ENCODE measurements at regions not wholly inside any gene's neighbourhood (a gene's known extent, or its start where the extent isn't known, plus 50 kb on each side); places are given as distances from the start of the nearest gene placed in this dataset.

DNA sequence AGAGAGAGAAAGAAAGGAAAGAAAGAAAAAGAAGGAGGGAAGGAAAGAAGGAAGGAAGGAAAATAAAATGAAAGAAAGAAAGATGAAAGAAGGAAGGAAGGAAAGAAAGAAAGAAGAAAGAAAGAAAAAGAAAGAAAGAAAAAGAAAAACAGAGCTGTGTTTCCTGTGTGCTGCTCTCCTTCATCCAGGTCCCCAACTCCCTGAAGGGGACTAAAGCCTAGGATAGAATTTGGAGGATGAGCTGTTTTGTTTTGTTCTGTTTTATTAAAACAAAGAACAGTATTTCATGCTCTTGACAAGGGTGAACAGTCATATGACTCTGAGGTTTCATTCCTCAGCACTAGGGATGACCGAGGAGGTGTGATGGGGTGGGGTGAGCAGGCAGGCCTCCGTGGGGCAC lies 164.8 kb upstream of the NDN start:
- no peak overlapping the region for H3K4me3 ChIP-seq (ENCODE audit: low read length)
- no peaks in the 10 kb centered on the region for H3K79me2 ChIP-seq (replicated peaks; ENCODE audit: insufficient read depth, low read length)
- no peak overlapping the region for H3K9ac ChIP-seq (ENCODE audit: low read length)
- no peaks in the 10 kb centered on the region for H4K20me1 ChIP-seq (ENCODE audit: insufficient read depth)
- no peak overlapping the region for H3K4me2 ChIP-seq (ENCODE audit: low read length)
- H3K9me3 ChIP-seq (ENCODE audit: low read length): no peaks in the 10 kb centered on the region
- H3K9me2 ChIP-seq (ENCODE audit: insufficient read depth, low read length): no peaks in the 10 kb centered on the region
- H3K27ac ChIP-seq (ENCODE audit: low read length): no peak overlapping the region
- no peak overlapping the region for H2AFZ ChIP-seq (ENCODE audit: low read depth, low read length)
- no peaks in the 10 kb centered on the region for H3F3A ChIP-seq (ENCODE audit: insufficient read depth, low read length, poor library complexity, severe bottlenecking)
- no peaks in the 10 kb centered on the region for H3K36me3 ChIP-seq (ENCODE audit: insufficient read depth, low read length)
- no peaks in the 10 kb centered on the region for H3K27me3 ChIP-seq (ENCODE audit: insufficient read depth, low read depth, low read length)
- TF ChIP-seq, protein P1, sequence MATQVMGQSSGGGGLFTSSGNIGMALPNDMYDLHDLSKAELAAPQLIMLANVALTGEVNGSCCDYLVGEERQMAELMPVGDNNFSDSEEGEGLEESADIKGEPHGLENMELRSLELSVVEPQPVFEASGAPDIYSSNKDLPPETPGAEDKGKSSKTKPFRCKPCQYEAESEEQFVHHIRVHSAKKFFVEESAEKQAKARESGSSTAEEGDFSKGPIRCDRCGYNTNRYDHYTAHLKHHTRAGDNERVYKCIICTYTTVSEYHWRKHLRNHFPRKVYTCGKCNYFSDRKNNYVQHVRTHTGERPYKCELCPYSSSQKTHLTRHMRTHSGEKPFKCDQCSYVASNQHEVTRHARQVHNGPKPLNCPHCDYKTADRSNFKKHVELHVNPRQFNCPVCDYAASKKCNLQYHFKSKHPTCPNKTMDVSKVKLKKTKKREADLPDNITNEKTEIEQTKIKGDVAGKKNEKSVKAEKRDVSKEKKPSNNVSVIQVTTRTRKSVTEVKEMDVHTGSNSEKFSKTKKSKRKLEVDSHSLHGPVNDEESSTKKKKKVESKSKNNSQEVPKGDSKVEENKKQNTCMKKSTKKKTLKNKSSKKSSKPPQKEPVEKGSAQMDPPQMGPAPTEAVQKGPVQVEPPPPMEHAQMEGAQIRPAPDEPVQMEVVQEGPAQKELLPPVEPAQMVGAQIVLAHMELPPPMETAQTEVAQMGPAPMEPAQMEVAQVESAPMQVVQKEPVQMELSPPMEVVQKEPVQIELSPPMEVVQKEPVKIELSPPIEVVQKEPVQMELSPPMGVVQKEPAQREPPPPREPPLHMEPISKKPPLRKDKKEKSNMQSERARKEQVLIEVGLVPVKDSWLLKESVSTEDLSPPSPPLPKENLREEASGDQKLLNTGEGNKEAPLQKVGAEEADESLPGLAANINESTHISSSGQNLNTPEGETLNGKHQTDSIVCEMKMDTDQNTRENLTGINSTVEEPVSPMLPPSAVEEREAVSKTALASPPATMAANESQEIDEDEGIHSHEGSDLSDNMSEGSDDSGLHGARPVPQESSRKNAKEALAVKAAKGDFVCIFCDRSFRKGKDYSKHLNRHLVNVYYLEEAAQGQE (IDR thresholded peaks at IDR 0.05; ENCODE audit: borderline replicate concordance): no peak

DNA sequence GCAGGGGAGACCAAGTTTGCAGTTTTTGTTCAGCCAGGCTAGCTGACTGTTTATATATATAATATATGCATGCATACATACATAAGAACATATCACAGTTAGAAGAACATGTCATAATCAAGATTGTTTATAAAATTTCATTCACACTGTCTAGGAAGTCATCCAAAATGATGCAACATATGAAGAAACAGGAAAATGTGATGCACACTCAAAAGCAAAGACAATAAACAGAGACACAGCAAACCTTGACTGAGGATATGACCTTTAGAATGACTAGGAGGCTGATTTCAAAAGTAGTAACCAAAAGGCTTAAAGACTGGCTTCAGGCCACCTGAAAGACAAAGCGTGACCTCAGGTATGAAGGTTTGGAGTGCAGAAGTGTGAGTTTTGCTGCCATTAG lies 166.2 kb upstream of the NDN start:
- TF ChIP-seq POLR2AphosphoS5 (IDR thresholded peaks at IDR 0.05) (no peak), RAD21 (conservative IDR thresholded peaks at IDR 0.05) (no peak), EZH2 (IDR thresholded peaks at IDR 0.05; ENCODE audit: borderline replicate concordance, insufficient read depth, low read length, poor library complexity, severe bottlenecking) (no peak), EP300 (conservative IDR thresholded peaks at IDR 0.05; ENCODE audit: poor library complexity, severe bottlenecking) (no peak)
- TF ChIP-seq, protein P2, sequence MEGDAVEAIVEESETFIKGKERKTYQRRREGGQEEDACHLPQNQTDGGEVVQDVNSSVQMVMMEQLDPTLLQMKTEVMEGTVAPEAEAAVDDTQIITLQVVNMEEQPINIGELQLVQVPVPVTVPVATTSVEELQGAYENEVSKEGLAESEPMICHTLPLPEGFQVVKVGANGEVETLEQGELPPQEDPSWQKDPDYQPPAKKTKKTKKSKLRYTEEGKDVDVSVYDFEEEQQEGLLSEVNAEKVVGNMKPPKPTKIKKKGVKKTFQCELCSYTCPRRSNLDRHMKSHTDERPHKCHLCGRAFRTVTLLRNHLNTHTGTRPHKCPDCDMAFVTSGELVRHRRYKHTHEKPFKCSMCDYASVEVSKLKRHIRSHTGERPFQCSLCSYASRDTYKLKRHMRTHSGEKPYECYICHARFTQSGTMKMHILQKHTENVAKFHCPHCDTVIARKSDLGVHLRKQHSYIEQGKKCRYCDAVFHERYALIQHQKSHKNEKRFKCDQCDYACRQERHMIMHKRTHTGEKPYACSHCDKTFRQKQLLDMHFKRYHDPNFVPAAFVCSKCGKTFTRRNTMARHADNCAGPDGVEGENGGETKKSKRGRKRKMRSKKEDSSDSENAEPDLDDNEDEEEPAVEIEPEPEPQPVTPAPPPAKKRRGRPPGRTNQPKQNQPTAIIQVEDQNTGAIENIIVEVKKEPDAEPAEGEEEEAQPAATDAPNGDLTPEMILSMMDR (IDR thresholded peaks at IDR 0.05; ENCODE audit: poor library complexity, severe bottlenecking): no peak
- no peak overlapping the region for H3K9ac ChIP-seq (ENCODE audit: low read length)
- no peaks in the 10 kb centered on the region for H3K79me2 ChIP-seq (replicated peaks; ENCODE audit: insufficient read depth, low read length)
- no peak overlapping the region for H3K4me3 ChIP-seq (ENCODE audit: low read length)
- no peaks in the 10 kb centered on the region for H3F3A ChIP-seq (ENCODE audit: insufficient read depth, low read length, poor library complexity, severe bottlenecking)
- H3K9me2 ChIP-seq (ENCODE audit: insufficient read depth, low read length): no peaks in the 10 kb centered on the region
- no peak overlapping the region for H3K4me2 ChIP-seq (ENCODE audit: low read length)
- H2AFZ ChIP-seq (ENCODE audit: low read depth, low read length): no peak overlapping the region
- no peaks in the 10 kb centered on the region for H3K27me3 ChIP-seq (ENCODE audit: insufficient read depth, low read depth, low read length)
- no peaks in the 10 kb centered on the region for H4K20me1 ChIP-seq (ENCODE audit: insufficient read depth)
- no peaks in the 10 kb centered on the region for H3K36me3 ChIP-seq (ENCODE audit: insufficient read depth, low read length)
- no peaks in the 10 kb centered on the region for H3K9me3 ChIP-seq (ENCODE audit: low read length)
- H3K27ac ChIP-seq (ENCODE audit: low read length): no peak overlapping the region

DNA sequence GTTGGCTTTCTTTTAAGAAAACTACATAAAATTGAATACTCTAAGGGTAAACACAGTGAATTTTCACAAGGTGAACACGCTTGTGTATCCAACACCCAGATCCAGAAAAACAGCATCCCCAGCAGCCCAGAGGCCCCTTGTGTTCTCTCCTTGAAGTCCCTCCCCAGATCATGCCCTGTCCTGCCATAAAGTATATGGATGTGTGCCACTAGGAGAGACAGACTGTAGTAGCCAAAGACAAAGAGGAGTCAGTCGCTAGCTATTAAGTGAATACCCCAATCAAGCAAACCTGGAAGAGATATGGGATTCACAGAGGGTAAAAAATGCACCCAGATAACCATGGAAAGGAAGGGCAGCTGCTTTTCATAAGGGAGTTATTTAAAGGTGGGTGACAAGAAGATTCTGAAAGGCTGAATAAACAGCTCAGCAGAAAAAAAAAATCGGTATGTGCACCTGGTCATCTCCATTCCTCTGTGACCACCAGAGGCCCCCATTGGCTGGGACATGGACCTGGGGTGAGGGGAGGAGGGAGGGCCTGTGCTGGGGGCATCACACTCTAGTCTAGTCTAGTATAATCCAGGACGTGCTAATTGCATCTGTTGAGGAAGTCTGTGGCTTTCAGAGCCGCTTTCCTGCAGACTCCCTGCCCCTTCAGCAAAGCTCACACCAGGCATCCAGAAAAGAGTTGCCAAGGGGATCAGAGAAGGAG lies 167.3 kb upstream of the NDN start:
- H3K27me3 ChIP-seq (ENCODE audit: insufficient read depth, low read depth, low read length): no peaks in the 10 kb centered on the region
- H3K9ac ChIP-seq (ENCODE audit: low read length): no peak overlapping the region
- no peaks in the 10 kb centered on the region for H3F3A ChIP-seq (ENCODE audit: insufficient read depth, low read length, poor library complexity, severe bottlenecking)
- no peaks in the 10 kb centered on the region for H3K9me2 ChIP-seq (ENCODE audit: insufficient read depth, low read length)
- no peak overlapping the region for H2AFZ ChIP-seq (ENCODE audit: low read depth, low read length)
- H3K27ac ChIP-seq (ENCODE audit: low read length): no peak overlapping the region
- TF ChIP-seq POLR2AphosphoS5 (IDR thresholded peaks at IDR 0.05) (no peak), EZH2 (IDR thresholded peaks at IDR 0.05; ENCODE audit: borderline replicate concordance, insufficient read depth, low read length, poor library complexity, severe bottlenecking) (no peak), EP300 (conservative IDR thresholded peaks at IDR 0.05; ENCODE audit: poor library complexity, severe bottlenecking) (no peak), TAF1 (IDR thresholded peaks at IDR 0.05; ENCODE audit: low read depth) (no peak), MXI1 (conservative IDR thresholded peaks at IDR 0.05; ENCODE audit: poor library complexity, severe bottlenecking) (no peak)
- no peaks in the 10 kb centered on the region for H3K9me3 ChIP-seq (ENCODE audit: low read length)
- H3K4me2 ChIP-seq (ENCODE audit: low read length): no peak overlapping the region
- no peaks in the 10 kb centered on the region for H3K79me2 ChIP-seq (replicated peaks; ENCODE audit: insufficient read depth, low read length)
- H3K36me3 ChIP-seq (ENCODE audit: insufficient read depth, low read length): no peaks in the 10 kb centered on the region
- no peaks in the 10 kb centered on the region for H4K20me1 ChIP-seq (ENCODE audit: insufficient read depth)
- no peak overlapping the region for H3K4me3 ChIP-seq (ENCODE audit: low read length)

Measured in neural cell (in vitro differentiated cells).